Amygdala (tissue), 56 donors: ENCODE measurements at regions not wholly inside any gene's neighbourhood (a gene's known extent, or its start where the extent isn't known, plus 50 kb on each side); places are given as distances from the start of the nearest gene placed in this dataset.

Experiments used
- DNase-seq, 56 donors: peaks; one replicate each; lab custom pipeline; 2025; lab: John Stamatoyannopoulos, UW

DNA sequence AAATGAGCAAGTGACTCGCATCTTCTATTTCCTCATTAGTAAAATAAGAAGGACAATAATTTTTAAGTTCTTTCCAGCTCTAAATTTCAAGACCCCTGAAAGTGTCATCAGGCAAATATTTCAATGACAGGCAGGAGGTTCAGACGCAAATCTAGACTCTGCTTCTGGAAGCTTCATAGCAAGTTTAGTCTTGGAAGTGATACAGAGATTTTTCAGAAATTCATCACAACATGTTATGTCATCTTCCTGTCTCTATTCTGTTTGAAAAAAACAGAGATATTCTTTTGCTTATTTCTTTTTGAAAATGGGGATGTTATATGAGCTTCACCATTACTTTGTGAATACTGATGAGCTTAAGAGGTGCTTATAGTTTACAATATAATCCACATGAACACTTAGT, 74.0 kb downstream of the C3orf85 start:
- no peak for DNase-seq

DNA sequence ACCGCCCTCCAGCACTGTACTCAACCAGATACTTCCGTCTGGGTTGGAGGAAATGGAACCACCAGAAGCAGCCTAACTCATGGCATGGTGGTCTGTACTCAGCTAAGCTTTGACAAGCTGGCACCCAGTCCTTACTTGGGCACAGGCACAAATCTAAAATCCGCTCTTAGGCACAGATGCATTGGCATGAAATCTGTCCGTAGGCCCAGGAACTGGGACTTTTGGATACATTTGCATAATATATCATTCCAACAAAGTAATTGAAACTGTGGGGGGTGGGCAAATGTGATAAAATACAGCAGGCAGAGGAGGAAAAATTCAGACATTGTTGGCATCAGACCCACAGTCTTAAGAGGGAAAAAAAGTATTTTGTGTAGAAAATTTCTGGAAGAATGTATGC, 75.4 kb downstream of the C3orf85 start:
- DNase-seq: no peak

DNA sequence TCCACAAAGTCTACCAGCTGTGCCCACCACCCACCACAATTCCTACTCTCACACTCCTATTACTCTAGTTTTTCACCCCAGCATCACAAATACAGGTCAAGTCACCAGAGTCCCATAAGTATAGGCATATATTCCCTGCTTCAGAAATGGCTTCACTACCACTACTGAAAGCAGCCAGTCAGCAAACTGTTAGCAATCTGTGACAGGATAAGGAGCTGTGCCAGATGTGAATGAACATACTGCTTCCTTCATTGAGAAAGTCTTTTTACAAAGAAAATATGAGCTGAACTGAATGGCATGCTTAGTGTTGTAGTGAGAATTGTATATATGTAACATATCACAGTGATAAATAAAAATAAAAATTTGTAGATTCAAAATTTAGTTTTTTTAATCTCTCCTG, 76.8 kb downstream of the C3orf85 start:
- no peak for DNase-seq

DNA sequence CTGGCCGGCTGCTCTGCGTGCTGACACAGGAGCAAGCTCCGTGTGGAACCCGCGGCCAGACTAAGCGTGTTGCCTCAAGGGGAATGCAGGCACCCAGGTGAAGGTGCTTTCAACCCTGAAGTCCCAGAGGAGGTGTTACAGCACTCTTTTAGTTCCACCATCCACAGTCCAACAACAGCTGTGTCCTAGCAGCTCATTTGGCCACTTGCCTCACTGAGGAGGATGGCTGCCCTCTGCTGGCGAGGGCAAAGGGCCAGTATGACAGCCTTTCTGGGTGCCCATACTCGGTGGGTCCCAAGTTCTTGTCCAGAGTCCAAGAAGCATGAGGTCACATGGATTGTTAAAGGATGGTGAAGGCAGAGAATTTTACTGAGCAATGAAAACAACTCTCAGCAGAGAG, 87.8 kb downstream of the C3orf85 start:
- DNase-seq: peak in 1 of 56 donors; percentile 3

DNA sequence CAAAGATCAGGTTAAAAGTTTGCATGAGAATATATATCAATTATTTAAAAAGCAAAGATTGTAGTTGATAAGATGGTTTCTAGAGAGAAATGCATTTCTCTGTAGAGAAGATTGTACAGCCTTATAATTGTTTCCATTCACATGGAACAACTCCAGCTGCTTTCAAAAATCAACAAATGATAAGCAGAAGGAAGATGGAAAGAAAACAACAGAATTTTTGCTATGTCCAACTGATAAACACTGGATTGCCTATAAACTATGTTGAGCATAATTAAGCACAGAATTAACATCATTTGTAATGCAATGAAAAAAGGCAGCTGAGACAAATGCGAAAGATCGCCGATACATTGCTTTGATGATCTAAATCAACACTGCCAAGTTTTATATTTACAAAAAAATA, 89.0 kb downstream of the C3orf85 start:
- DNase-seq: no peak

DNA sequence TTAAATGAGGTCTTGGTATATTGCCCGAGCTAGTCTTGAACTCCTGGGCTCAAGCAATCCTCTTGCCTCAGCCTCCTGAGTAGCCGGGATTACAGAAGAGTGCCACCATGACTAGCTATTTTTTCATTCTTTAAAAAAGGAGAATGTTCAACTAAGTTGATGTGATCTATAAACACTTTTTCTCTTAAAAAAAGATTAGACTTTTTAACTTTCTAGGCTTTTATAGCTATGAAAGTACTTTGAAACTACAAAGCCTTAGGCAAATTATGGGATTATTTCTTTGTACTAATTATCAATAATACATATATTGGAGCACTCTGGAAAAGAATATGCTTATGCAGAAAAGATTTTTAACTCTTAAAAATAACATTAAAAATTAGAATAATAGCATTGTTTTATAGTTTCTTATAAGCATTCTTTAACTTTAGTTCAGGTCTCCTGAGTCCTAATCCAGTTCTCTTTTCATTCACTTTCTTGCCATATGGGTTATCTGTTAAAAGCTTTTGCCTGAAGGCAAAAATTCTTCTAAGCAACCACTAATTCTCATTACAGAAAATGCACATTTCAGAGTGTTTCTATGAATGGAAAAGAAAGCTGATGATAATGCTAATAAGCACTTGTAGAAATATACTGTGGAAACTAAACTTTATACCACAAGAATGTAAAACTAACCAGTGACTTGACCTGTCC, 87.8 kb downstream of the DPPA2 start:
- no peak for DNase-seq

DNA sequence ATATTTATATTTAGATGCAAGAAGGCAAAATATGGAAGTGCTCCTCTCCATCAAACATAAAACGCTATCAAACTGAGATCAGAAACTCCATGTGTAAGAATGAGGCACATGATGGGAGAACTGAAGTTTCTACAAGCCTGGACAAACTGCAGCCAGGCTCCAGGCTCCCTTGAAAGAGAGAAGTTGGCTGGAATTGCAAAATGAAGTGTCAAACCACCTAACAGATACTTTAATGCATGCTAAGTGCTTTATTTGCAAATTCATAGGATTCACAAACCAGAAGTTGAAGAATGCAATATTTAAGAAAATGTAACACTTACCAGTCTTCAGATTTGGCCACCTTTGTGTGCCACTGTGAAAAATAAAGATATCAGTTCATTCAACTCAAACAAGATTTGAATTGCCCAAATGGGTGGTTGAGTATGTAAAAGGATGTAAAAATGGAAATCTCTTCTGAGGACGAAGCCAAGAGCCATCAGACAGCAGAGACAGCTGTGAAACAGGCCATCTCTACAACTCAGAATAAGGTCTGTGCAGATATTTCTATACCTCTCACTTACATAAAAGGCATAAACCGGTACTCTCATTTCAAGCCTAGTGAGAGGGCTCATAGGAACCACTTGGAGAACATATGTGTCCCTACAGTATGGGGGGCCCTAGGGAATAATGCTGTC, 87.0 kb downstream of the DPPA2 start:
- no peak for DNase-seq

DNA sequence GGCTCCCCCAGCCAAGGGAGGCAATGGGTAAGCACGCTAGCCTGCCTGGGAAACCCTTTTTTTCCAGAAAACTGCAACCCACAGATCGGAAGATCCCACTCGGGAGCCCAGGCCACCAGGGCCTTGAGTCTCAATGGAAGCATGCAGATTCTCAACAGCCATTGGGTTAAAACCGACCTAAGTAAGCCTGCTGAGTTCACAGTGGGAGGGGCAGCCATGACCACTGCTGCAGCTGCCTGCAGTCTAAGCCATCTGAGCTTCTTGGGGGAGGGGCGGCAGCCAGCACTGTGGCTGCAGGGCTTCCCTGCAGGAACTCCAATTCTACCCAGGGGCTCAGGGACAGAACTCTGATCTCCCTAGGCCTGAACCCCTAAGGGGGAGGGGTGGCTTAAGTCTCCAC, 82.0 kb downstream of the DPPA2 start:
- DNase-seq: no peak

DNA sequence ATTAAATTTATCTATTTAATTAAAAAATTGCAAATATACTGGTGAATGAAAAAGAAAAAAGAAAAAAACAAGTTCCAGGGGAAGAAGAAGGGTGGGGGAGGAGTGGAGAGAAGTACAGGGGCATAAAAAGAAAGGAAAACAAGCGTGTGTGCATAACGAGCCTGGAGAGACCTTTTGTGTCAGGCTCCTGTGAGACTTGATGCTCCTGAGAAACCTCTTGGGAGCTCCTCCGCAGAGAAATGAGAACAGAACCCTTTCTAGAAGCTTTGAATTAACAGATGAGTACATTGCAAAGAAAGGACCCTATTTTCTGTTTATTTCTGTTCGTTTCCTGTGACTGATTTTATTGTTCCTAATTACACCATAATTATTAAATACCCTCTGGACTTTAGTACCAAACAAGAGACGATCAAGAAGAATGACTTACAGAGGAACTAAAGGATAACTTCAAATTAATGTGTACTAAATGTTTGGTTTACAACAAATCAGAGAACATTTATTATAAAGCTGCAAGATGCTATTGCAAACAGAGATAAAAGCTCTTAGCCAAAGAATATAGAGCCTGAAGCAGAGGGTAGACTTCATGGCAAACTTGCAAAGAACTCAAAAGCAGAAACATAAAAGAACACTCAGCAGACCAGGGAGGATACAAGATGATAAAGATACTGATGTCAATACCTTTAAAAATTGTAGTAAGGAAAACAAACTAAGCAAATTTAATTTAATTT, 74.7 kb downstream of the DPPA2 start:
- DNase-seq: no peak

DNA sequence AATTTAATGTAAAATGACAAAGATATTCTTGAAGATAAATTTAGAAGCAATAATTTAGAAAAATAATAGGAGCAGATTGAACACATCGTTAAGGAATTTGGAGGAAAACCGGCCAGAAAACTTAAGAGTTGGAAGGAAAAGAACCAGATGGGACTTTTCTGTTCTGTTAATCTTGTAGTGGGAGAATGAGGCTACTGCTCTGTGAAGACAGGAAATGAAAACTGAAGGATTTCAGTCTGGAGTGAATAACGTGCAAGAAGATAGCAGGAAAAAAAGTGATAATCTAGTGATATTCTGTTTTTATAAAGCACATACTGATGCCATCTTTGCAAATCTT, 74.2 kb downstream of the DPPA2 start:
- DNase-seq: no peak
